GM12892 (cell line): ENCODE measurements at regions not wholly inside any gene's neighbourhood (a gene's known extent, or its start where the extent isn't known, plus 50 kb on each side); places are given as distances from the start of the nearest gene placed in this dataset.

Experiments used
- POLR2A ChIP-seq: IDR thresholded peaks from 2 replicates; pipeline ENCODE4 v1.6.1; 2011; ENCODE audit warnings: low read depth, low read length, control low read depth
- POLR2AphosphoS5 ChIP-seq: IDR thresholded peaks from 2 replicates; pipeline ENCODE4 v1.6.1; 2011; ENCODE audit warnings: low read depth, low read length, control low read depth
- TAF1 ChIP-seq: IDR thresholded peaks from 2 replicates; pipeline ENCODE4 v1.6.1; 2011; ENCODE audit warnings: low read depth, mild to moderate bottlenecking, control low read depth, low read length, borderline replicate concordance

DNA sequence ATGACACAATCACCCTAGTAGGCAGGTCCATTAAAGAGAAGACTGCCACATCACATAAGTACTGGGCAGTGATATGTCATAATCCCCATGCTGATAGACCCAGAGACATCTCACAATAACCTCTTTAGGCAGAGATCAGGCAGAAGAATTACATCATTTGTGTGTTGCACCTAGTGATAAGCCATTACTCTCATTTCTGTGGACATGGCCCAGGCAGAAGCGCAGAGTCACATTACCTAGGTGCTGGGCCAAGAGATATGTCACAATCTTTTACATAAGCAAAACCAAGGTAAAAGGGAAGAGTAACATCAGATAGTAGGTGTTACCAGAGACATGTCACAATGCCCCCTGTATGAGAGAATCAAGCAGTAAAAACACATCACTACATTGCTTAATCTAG, 71.9 kb downstream of the ZNF726 start:
- no peak for TF ChIP-seq POLR2AphosphoS5
- TF ChIP-seq TAF1 = no peak
- TF ChIP-seq POLR2A = no peak
